Gastroesophageal sphincter (tissue), 3 donors: ENCODE measurements at regions not wholly inside any gene's neighbourhood (a gene's known extent, or its start where the extent isn't known, plus 50 kb on each side); places are given as distances from the start of the nearest gene placed in this dataset.

Experiments
- CTCF ChIP-seq, 4 experiments: fragments of 200-600 bp in 2 of 4; fragments of 450-650 bp in 2 of 4; sonication (generic) in 1 of 4; IDR thresholded peaks; one replicate each; pipeline ENCODE4 v1.5.1; 2017 to 2019; ENCODE audit warnings: antibody characterized with exemption in 4 of 4, mild to moderate bottlenecking in 2 of 4, moderate library complexity in 2 of 4
- POLR2A ChIP-seq, 2 donors: fragments of 450-650 bp; IDR thresholded peaks; one replicate each; pipeline ENCODE4 v1.6.1; 2017; ENCODE audit warnings: antibody characterized with exemption in 2 of 2, mild to moderate bottlenecking in 2 of 2, moderate library complexity in 1 of 2

GRCh38 chr1:80282536-80282935 lies 1276.0 kb upstream of the ADGRL4 start:
- TF ChIP-seq POLR2A (IDR thresholded peaks at IDR 0.05) (no peak), CTCF (IDR thresholded peaks at IDR 0.05) (no peak)
